Osteocyte (in vitro differentiated cells): ENCODE measurements at regions not wholly inside any gene's neighbourhood (a gene's known extent, or its start where the extent isn't known, plus 50 kb on each side); places are given as distances from the start of the nearest gene placed in this dataset.
A peak's percentile ranks its signal among the peaks of the same experiment; 100 is the strongest.

Source experiments
- DNase-seq: peaks from one replicate; pipeline ENCODE4 v3.0.0; 2021; ENCODE audit warnings: mixed read lengths; ENCODE audit not compliant: unreplicated experiment; ENCODE audit errors: extremely low spot score
- H3K27ac Mint-ChIP-seq: one replicate; pipeline ENCODE4 v1.8.0; 2021; ENCODE audit warnings: mild to moderate bottlenecking, mixed read lengths; ENCODE audit not compliant: unreplicated experiment
- H3K27me3 Mint-ChIP-seq: one replicate; pipeline ENCODE4 v1.8.0; 2021; ENCODE audit warnings: mixed read lengths; ENCODE audit not compliant: unreplicated experiment
- H3K36me3 Mint-ChIP-seq: one replicate; pipeline ENCODE4 v1.8.0; 2021; ENCODE audit warnings: mixed read lengths; ENCODE audit not compliant: unreplicated experiment
- H3K4me1 Mint-ChIP-seq: one replicate; pipeline ENCODE4 v1.8.0; 2021; ENCODE audit warnings: mixed read lengths; ENCODE audit not compliant: unreplicated experiment
- H3K4me3 Mint-ChIP-seq: one replicate; pipeline ENCODE4 v1.8.0; 2021; ENCODE audit warnings: mild to moderate bottlenecking, moderate library complexity, mixed read lengths; ENCODE audit not compliant: unreplicated experiment
- H3K9me3 Mint-ChIP-seq: one replicate; pipeline ENCODE4 v1.8.0; 2021; ENCODE audit warnings: mixed read lengths; ENCODE audit not compliant: unreplicated experiment
- CTCF ChIP-seq: fragments of 200-600 bp; sonication (generic); IDR thresholded peaks from 2 replicates; pipeline ENCODE4 v1.5.0; 2021; ENCODE audit warnings: antibody characterized with exemption, mild to moderate bottlenecking, moderate library complexity

GRCh38 chr4:79584902-79585301, 176.9 kb upstream of the GK2 start:
- TF ChIP-seq CTCF = no peak
- DNase-seq = no peak
- Mint-ChIP-seq H3K4me1 (no peaks in the 10 kb centered on the region), H3K36me3 (no peaks in the 10 kb centered on the region), H3K27ac (no peak overlapping the region), H3K9me3 (no peaks in the 10 kb centered on the region), H3K27me3 (no peaks in the 10 kb centered on the region), H3K4me3 (no peak overlapping the region)

GRCh38 chr4:79584352-79584751, 176.3 kb upstream of the GK2 start:
- Mint-ChIP-seq H3K36me3 (no peaks in the 10 kb centered on the region), H3K4me1 (no peaks in the 10 kb centered on the region), H3K4me3 (no peak overlapping the region), H3K9me3 (no peaks in the 10 kb centered on the region), H3K27ac (no peak overlapping the region), H3K27me3 (no peaks in the 10 kb centered on the region)
- no peak for DNase-seq
- no peak for TF ChIP-seq CTCF

- Mint-ChIP-seq H3K27ac (no peak overlapping the region), H3K4me3 (no peak overlapping the region), H3K9me3 (no peaks in the 10 kb centered on the region), H3K36me3 (no peaks in the 10 kb centered on the region), H3K27me3 (no peaks in the 10 kb centered on the region), H3K4me1 (no peaks in the 10 kb centered on the region)
- DNase-seq = no peak
- TF ChIP-seq CTCF = no peak
These were observed 170.6 kb upstream of the GK2 start for GRCh38 chr4:79578606-79579005.

GRCh38 chr4:79576429-79576753, 168.4 kb upstream of the GK2 start:
- peak; percentile 52 for TF ChIP-seq CTCF
- Mint-ChIP-seq H3K4me3 (no peak overlapping the region), H3K27ac (no peak overlapping the region), H3K36me3 (no peaks in the 10 kb centered on the region), H3K4me1 (no peaks in the 10 kb centered on the region), H3K27me3 (no peaks in the 10 kb centered on the region), H3K9me3 (no peaks in the 10 kb centered on the region)
- no peak for DNase-seq

- Mint-ChIP-seq H3K9me3 (no peaks in the 10 kb centered on the region), H3K36me3 (no peaks in the 10 kb centered on the region), H3K4me3 (no peak overlapping the region), H3K4me1 (no peaks in the 10 kb centered on the region), H3K27ac (no peak overlapping the region), H3K27me3 (no peaks in the 10 kb centered on the region)
- TF ChIP-seq CTCF = no peak
- DNase-seq = no peak
These were observed 167.8 kb upstream of the GK2 start for GRCh38 chr4:79575709-79576428.
